ENCODE measurements at regions not wholly inside any gene's neighbourhood (a gene's known extent, or its start where the extent isn't known, plus 50 kb on each side); places are given as distances from the start of the nearest gene placed in this dataset.

DNA sequence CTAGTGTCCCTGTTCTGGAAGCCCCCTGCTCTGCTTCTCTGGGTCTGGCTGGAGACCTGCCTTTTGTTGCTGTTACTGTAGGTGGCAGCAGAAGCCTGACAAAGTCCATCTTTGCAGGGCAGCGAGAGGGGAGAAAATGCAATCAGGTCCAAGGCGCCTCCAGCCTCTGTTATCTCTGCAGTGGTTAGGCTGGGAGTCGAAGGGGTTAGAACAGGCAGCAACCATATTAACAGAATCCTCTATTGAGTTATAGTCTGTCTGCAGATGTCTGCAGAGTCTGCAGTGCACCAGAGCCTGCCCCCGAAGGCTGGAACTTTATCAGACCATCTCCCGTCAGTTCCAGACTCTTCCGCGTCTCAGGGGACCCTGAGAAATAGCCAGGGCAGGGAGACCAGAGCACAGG, 404.9 kb upstream of the EEF2KMT start:
- TF ChIP-seq, protein P1, sequence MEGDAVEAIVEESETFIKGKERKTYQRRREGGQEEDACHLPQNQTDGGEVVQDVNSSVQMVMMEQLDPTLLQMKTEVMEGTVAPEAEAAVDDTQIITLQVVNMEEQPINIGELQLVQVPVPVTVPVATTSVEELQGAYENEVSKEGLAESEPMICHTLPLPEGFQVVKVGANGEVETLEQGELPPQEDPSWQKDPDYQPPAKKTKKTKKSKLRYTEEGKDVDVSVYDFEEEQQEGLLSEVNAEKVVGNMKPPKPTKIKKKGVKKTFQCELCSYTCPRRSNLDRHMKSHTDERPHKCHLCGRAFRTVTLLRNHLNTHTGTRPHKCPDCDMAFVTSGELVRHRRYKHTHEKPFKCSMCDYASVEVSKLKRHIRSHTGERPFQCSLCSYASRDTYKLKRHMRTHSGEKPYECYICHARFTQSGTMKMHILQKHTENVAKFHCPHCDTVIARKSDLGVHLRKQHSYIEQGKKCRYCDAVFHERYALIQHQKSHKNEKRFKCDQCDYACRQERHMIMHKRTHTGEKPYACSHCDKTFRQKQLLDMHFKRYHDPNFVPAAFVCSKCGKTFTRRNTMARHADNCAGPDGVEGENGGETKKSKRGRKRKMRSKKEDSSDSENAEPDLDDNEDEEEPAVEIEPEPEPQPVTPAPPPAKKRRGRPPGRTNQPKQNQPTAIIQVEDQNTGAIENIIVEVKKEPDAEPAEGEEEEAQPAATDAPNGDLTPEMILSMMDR (IDR thresholded peaks at IDR 0.05), result no peak
- TF ChIP-seq POLR2A (IDR thresholded peaks at IDR 0.05), result no peak

Measured in uterus (tissue), 2 donors.